HCT116 (cell line): ENCODE measurements at regions not wholly inside any gene's neighbourhood (a gene's known extent, or its start where the extent isn't known, plus 50 kb on each side); places are given as distances from the start of the nearest gene placed in this dataset.

Source experiments
- ATAC-seq: fragments of 200-7000 bp; cut with Tn5 transposase; 2 replicates; pipeline ENCODE4 v1.9.1; 2020; ENCODE audit warnings: mild to moderate bottlenecking, moderate library complexity
- BruUV-seq: library from RNA; stranded (reverse); fragments of 400-500 nt; replicated peaks from 2 replicates; lab custom pipeline; 2021; lab: Mats Ljungman, UMichigan
- CTCF ChIA-PET: fragments of 300-600 bp; sonication (Branson Sonifier 250); formaldehyde crosslinking; loops from one replicate; lab custom pipeline; 2021; ENCODE audit warnings: antibody characterized with exemption; lab: Charles Lee
- POLR2A ChIA-PET: fragments of 300-600, 350-600 bp; sonication (Branson Sonifier 250); formaldehyde crosslinking; loops from one replicate; lab custom pipeline; 2021; ENCODE audit warnings: antibody characterized with exemption; lab: Charles Lee
- RAD21 ChIA-PET, 2 experiments: fragments of 300-600 bp; sonication (Branson Sonifier 250); formaldehyde crosslinking; loops; one replicate each; lab custom pipeline; 2023; ENCODE audit warnings: low total read pairs in 2 of 2; ENCODE audit not compliant: uncharacterized antibody in 2 of 2, unreplicated experiment in 2 of 2, low non-redundant PET in 1 of 2; lab: Charles Lee
- DNase-seq: peaks from one replicate; pipeline ENCODE4 v3.0.0-alpha.2; 2010; ENCODE audit warnings: low read depth, low spot score
- H2AFZ ChIP-seq: fragments of 200-600 bp; shearing (Covaris generic), sonication (generic); 2 replicates; pipeline ENCODE4 v1.6.1; 2017; ENCODE audit warnings: low read depth, mixed run types, mixed read lengths, antibody characterized with exemption, low read length; ENCODE audit not compliant: poor library complexity, severe bottlenecking
- H3K27ac ChIP-seq: 2 replicates; pipeline ENCODE4 v1.5.1; 2012; ENCODE audit warnings: low read depth, low read length
- H3K27me3 ChIP-seq: fragments of 200-600 bp; sonication (generic); 2 replicates; pipeline ENCODE4 v1.6.1; 2016; ENCODE audit warnings: mixed run types, low read length, mixed read lengths; ENCODE audit not compliant: insufficient read depth
- H3K36me3 ChIP-seq, 2 experiments: fragments of 200-500 bp in 1 of 2; fragments of 200-600 bp in 1 of 2; sonication (Bioruptor generic) in 1 of 2; sonication (generic) in 1 of 2; 2 replicates each; pipeline versions ENCODE4 v1.5.1 to v1.6.1; 2014 to 2016; ENCODE audit warnings: low read length in 2 of 2, inconsistent platforms in 1 of 2, mixed read lengths in 1 of 2, mixed run types in 1 of 2; ENCODE audit not compliant: insufficient read depth in 2 of 2, control insufficient read depth in 1 of 2
- H3K4me1 ChIP-seq, 2 experiments: fragments of 200-600 bp in 1 of 2; sonication (generic) in 1 of 2; 2 replicates each; pipeline versions ENCODE4 v1.5.1 to v1.6.1; 2012 to 2017; ENCODE audit warnings: low read length in 2 of 2, inconsistent platforms in 1 of 2, mild to moderate bottlenecking in 1 of 2, mixed read lengths in 1 of 2, mixed run types in 1 of 2, moderate library complexity in 1 of 2; ENCODE audit not compliant: insufficient read depth in 2 of 2, control insufficient read depth in 1 of 2
- H3K4me2 ChIP-seq: fragments of 200-600 bp; sonication (generic); 2 replicates; pipeline ENCODE4 v1.6.1; 2017; ENCODE audit warnings: mixed run types, low read length, mixed read lengths
- H3K4me3 ChIP-seq, 2 experiments: fragments of 200-600 bp in 1 of 2; sonication (generic) in 1 of 2; replicated peaks in 1 of 2; 2 replicates each; pipeline ENCODE4 v1.5.1; 2011 to 2016; ENCODE audit warnings: low read length in 2 of 2, control low read depth in 1 of 2, low read depth in 1 of 2, mild to moderate bottlenecking in 1 of 2, mixed read lengths in 1 of 2, mixed run types in 1 of 2
- H3K79me2 ChIP-seq: fragments of 200-600 bp; sonication (generic); 2 replicates; pipeline ENCODE4 v1.6.1; 2017; ENCODE audit warnings: mild to moderate bottlenecking, mixed run types, low read length, moderate library complexity, mixed read lengths; ENCODE audit not compliant: insufficient read depth
- H3K9ac ChIP-seq: fragments of 200-600 bp; sonication (generic); 2 replicates; pipeline ENCODE4 v1.6.1; 2016; ENCODE audit warnings: low read length, mixed read lengths
- H3K9me2 ChIP-seq: fragments of 200-600 bp; sonication (generic), shearing (Covaris generic); 2 replicates; pipeline ENCODE4 v1.6.1; 2017; ENCODE audit warnings: mixed run types, mild to moderate bottlenecking, moderate library complexity; ENCODE audit not compliant: insufficient read depth
- H3K9me3 ChIP-seq, 2 experiments: fragments of 200-500 bp in 1 of 2; fragments of 200-600 bp in 1 of 2; sonication (Bioruptor generic) in 1 of 2; sonication (generic) in 1 of 2; 2 replicates each; pipeline ENCODE4 v1.6.1; 2014 to 2017; ENCODE audit warnings: low read length in 2 of 2, mixed read lengths in 2 of 2, inconsistent platforms in 1 of 2, low read depth in 1 of 2, mild to moderate bottlenecking in 1 of 2, mixed run types in 1 of 2, moderate library complexity in 1 of 2; ENCODE audit not compliant: control insufficient read depth in 1 of 2, insufficient read depth in 1 of 2
- H4K20me1 ChIP-seq: fragments of 200-600 bp; sonication (generic), shearing (Covaris generic); 2 replicates; pipeline ENCODE4 v1.6.1; 2017; ENCODE audit warnings: mixed run types, mild to moderate bottlenecking, moderate library complexity; ENCODE audit not compliant: insufficient read depth
- CBX3 ChIP-seq: IDR thresholded peaks from 2 replicates; pipeline ENCODE4 v1.6.1; 2012; ENCODE audit warnings: low read depth
- EGR1 ChIP-seq: IDR thresholded peaks from 2 replicates; pipeline ENCODE4 v1.6.1; 2012; ENCODE audit warnings: low read depth
- EZH2phosphoT487 ChIP-seq: fragments of 200-600 bp; IDR thresholded peaks from 2 replicates; pipeline ENCODE4 v1.6.1; 2018; ENCODE audit warnings: antibody characterized with exemption, borderline replicate concordance
- REST ChIP-seq: IDR thresholded peaks from 2 replicates; pipeline ENCODE4 v1.6.1; 2012; ENCODE audit warnings: low read depth
- SRF ChIP-seq: IDR thresholded peaks from 2 replicates; pipeline ENCODE4 v1.6.1; 2012; ENCODE audit warnings: low read depth
- TCF7L2 ChIP-seq: IDR thresholded peaks from 2 replicates; pipeline ENCODE4 v1.7.0; 2011; ENCODE audit warnings: borderline replicate concordance, inconsistent platforms; ENCODE audit not compliant: insufficient read depth, insufficient read length; ENCODE audit errors: extremely low read depth
- intact Hi-C: fragments of 100-400 bp; cut with micrococcal nuclease; formaldehyde crosslinking; loops from 2 replicates; pipeline ENCODE4 v1.10.0; 2022
- TF ChIP-seq, protein P1 (sequence below), 3 experiments: fragments of 200-600 bp in 1 of 3; sonication (generic) in 1 of 3; IDR thresholded peaks in 2 of 3; conservative IDR thresholded peaks in 1 of 3; 2 replicates each; pipeline ENCODE4 v1.5.1; 2012 to 2017; ENCODE audit warnings: low read depth in 2 of 3, low read length in 2 of 3, antibody characterized with exemption in 1 of 3, borderline replicate concordance in 1 of 3, control low read depth in 1 of 3, mild to moderate bottlenecking in 1 of 3, mixed read lengths in 1 of 3, mixed run types in 1 of 3, moderate library complexity in 1 of 3; ENCODE audit not compliant: insufficient read depth in 1 of 3

DNA sequence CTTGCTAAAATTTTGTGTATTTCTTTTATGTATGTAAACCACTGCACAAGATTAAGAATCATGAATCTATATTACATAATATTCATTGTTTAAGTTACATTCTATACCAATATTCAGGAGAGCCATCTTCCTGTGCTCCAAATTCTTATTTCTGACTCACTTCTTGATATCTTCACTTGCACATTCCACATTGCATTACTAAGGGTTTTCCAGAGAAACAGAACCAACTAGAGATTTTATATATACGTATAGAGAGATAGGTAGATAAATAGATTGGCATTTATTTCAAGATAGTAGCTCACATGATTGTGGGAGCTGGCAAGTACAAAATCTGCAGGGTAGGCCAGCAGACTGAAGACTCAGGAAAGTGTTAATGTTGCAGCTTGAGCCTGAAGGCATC, 222.2 kb upstream of the PRSS16 start:
- H3K4me1 ChIP-seq: peaks cover 0 to 4% of the 10 kb centered on the region in 2 experiments; a peak in 1 of 4 replicates
- no peak for ATAC-seq
- RAD21 ChIA-PET: no interaction called here
- no peaks in the 10 kb centered on the region for H3K79me2 ChIP-seq
- H3K9me3 ChIP-seq: no peaks in the 10 kb centered on the region
- no peak for TF ChIP-seq TCF7L2
- TF ChIP-seq, all 23 proteins: peak for 0
- no peak overlapping the region for H3K4me2 ChIP-seq
- no peaks in the 10 kb centered on the region for H3K9me2 ChIP-seq
- BruUV-seq: no TSS peak
- ChIA-PET CTCF (no interaction called here), POLR2A (no interaction called here)
- H3K9ac ChIP-seq: no peak overlapping the region
- intact Hi-C loops: no loop called here
- no peaks in the 10 kb centered on the region for H3K27me3 ChIP-seq
- H3K27ac ChIP-seq: no peak overlapping the region
- H2AFZ ChIP-seq: no peak overlapping the region
- no peaks in the 10 kb centered on the region for H4K20me1 ChIP-seq
- no peaks in the 10 kb centered on the region for H3K36me3 ChIP-seq
- H3K4me3 ChIP-seq: no peak overlapping the region
- no peak for DNase-seq

DNA sequence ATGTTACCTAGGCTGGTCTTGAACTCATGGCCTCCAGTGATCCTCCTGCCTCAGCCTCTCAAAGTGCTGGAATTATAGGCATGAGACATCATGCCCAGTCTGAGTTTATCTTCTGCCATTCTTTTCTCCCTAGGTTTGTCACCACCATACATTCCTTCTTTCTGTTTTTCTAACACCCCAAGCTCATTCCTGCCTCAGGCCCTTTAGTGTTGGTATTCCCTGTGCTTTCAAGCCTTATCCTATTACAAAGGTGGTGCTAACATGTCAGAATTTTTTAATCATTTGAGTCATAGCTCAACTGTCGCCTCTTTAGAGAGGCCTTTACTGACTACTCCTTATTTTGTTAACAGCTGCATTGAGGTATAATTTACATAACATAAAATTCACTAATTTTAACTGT, 221.1 kb upstream of the PRSS16 start:
- no peaks in the 10 kb centered on the region for H3K9me2 ChIP-seq
- no peaks in the 10 kb centered on the region for H3K27me3 ChIP-seq
- ChIA-PET CTCF (no interaction called here), POLR2A (no interaction called here), RAD21 (no interaction called here)
- no peaks in the 10 kb centered on the region for H3K36me3 ChIP-seq
- no peak overlapping the region for H3K4me3 ChIP-seq
- no peak overlapping the region for H3K27ac ChIP-seq
- H4K20me1 ChIP-seq: no peaks in the 10 kb centered on the region
- no peak overlapping the region for H2AFZ ChIP-seq
- no peak overlapping the region for H3K9ac ChIP-seq
- intact Hi-C loops: no loop called here
- no peaks in the 10 kb centered on the region for H3K9me3 ChIP-seq
- DNase-seq (no peak), ATAC-seq (no peak)
- no peaks in the 10 kb centered on the region for H3K79me2 ChIP-seq
- no peak overlapping the region for H3K4me2 ChIP-seq
- no TSS peak for BruUV-seq
- no peaks in the 10 kb centered on the region for H3K4me1 ChIP-seq
- TF ChIP-seq SRF: no peak
- TF ChIP-seq, protein P1, sequence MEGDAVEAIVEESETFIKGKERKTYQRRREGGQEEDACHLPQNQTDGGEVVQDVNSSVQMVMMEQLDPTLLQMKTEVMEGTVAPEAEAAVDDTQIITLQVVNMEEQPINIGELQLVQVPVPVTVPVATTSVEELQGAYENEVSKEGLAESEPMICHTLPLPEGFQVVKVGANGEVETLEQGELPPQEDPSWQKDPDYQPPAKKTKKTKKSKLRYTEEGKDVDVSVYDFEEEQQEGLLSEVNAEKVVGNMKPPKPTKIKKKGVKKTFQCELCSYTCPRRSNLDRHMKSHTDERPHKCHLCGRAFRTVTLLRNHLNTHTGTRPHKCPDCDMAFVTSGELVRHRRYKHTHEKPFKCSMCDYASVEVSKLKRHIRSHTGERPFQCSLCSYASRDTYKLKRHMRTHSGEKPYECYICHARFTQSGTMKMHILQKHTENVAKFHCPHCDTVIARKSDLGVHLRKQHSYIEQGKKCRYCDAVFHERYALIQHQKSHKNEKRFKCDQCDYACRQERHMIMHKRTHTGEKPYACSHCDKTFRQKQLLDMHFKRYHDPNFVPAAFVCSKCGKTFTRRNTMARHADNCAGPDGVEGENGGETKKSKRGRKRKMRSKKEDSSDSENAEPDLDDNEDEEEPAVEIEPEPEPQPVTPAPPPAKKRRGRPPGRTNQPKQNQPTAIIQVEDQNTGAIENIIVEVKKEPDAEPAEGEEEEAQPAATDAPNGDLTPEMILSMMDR (IDR thresholded peaks at IDR 0.05 in 2 of 3, conservative IDR thresholded peaks at IDR 0.05 in 1 of 3; ENCODE audit: borderline replicate concordance in 1 of 3, insufficient read depth in 1 of 3, low read depth in 2 of 3, low read length in 2 of 3): no peak
- TF ChIP-seq REST: no peak
- no peak for TF ChIP-seq CBX3
- TF ChIP-seq TCF7L2: no peak
- no peak for TF ChIP-seq EZH2phosphoT487
- no peak for TF ChIP-seq EGR1
